GM18868 (cell line): ENCODE measurements at regions not wholly inside any gene's neighbourhood (a gene's known extent, or its start where the extent isn't known, plus 50 kb on each side); places are given as distances from the start of the nearest gene placed in this dataset.

Source experiments
- ATAC-seq: cut with Tn5 transposase; IDR thresholded peaks from one replicate; pipeline ENCODE4 v1.9.1; 2021; ENCODE audit warnings: mild to moderate bottlenecking, moderate library complexity; ENCODE audit not compliant: unreplicated experiment

DNA sequence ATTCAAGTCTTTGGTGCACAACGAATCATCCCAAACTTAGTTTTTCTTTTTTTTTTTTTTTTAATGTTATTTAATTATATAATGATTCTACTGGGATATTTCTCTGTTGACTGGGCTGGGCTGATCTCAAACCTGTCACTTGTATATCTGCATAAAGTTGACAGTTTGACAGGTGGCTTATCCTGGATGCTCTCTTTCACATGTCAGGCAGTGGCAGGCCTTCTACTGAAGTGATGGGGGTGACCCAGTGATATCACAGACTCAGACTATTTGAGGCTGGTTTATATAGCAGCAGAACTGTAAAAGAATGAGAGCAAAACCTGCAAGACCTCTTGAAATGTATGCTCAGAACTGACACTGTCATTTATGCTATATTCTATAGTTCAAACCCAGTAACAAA is 1813.5 kb upstream of the CDH6 start:
- ATAC-seq: no peak

DNA sequence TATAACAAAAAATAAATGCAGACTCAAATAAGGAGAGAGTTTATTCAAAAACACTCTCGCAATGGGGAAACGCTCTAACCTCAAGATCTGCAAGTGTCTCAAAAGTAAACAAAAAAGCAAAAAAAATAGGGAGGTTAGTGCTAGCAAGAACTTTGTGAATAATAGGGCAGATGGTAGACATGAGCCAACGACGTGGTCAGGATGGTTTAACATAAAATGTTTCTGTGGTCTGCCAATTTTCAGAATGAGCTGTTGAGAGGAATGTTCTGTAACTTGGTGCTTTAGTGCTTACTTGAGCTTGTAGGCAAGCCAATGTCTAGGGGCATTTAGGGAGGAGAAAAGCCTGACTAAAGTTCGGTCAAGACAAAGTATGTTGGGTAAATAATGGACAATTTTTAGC is 1813.9 kb upstream of the CDH6 start:
- ATAC-seq: no peak

DNA sequence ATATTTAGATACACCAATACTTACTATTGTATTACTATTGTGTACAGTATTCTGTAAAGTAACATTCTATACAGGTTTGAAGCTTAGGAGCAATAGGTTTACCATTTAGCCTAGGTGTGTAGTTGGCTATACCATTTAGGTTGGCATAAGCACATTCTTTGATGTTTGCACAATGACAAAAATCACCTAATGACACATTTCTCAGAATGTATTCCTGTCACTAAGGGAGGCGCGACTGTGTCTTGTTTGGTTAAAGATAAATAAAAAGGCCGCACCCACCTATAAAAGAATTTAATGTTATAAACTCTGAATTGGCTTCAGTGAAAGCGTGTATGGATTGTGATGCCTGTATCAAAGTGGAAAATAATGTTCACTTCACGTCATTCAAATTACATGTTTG is 1815.4 kb upstream of the CDH6 start:
- ATAC-seq: no peak

DNA sequence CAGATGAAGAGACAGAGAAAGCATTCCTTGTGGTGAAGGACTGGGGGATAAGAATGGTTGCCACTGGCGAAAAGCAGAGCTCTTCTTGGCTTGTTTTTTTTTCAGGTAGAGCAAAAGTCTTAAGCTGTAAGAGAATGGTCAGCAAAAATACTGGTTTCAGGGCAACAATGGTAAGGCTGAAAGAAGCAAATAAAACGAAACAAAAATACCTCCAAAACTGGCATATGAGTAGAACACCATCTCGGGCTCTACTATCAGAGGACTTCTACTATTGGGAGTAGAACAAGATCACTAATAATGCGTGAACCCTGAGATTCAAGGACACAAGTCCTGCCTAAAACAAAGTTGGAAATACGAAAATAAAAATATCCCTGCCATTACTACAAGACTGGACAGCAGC is 1823.2 kb upstream of the CDH6 start:
- no peak for ATAC-seq

DNA sequence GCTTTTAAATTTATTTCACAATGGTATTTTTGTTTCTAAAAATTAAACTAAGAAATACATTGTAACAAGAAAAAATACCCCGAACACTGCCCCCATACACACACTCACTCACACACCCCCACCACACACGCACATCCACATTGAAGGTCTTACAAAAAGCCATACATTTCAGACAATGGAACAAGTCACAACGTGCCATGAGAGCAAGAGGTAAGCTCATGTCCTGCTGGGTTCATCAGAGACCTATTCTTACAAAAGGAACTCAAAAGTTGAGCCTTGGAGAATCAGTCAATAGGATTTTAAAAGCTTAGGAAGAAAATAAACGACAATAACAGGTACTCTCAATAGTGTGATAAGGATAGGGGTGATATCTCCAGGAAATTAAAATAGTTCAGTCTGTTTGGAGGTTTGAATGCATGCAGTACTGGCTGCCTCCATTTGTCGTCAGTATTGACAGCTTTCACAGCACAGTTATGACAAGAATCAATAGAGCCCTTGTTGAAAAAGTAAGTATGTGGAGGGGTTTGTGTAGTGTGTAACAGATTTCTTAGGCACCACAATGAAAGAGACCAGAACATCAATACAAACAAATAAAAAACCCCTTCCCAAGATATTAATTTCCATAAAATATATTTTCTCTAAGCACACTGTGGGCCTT is 1826.2 kb upstream of the CDH6 start:
- ATAC-seq: no peak

DNA sequence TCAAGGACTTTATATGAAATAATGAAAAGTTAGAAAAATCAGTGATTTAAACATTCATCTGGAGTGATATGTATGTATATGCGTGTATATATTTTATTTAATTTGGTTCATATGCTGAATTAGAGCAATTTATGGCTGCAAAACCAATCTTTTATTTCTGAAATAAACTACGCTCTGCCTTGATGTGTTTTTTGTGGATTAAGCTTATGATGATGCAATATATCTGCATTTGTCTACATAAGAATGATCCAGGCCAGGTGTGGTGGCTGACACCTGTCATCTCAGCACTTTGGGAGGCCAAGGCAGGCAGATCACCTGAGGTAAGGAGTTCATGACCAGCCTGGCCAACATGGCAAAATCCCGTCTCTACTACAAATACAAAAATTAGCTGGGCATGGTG is 1842.3 kb upstream of the CDH6 start:
- no peak for ATAC-seq

DNA sequence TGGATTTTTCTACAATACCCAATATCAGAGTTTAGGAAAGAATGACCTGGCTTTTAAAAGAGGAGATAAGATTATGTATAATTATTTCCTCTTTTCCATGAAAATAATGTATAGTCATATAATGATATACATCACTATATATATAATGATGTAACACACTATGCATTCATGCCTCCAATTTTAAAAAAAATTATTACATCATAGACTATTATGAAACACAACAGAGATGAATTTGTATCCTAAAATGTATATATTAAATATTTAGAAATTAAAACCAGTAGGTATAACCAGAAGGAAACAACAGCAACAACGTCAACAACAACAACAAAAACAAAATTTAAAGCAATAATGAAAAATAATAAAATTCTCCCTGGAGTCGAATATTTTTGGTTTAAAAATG is 1856.5 kb upstream of the CDH6 start:
- no peak for ATAC-seq

DNA sequence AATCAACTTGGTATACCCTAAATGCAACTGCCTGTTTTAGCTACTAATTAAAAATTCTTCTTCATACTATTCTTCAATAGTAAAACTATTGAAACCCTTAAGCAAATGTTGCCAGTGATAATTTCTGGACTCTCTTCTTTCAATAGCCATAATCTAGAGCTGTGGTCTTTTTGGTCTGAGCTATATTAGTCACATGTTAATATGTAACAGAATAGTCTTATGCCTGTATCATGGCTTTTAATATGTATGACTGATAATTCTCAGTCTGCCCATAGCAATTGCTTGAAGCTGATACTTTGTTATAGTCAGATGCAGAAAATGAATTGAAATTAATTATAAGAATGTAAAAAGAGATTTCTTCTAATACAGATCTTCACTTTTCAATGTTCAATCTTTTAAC is 1871.9 kb upstream of the CDH6 start:
- no peak for ATAC-seq

DNA sequence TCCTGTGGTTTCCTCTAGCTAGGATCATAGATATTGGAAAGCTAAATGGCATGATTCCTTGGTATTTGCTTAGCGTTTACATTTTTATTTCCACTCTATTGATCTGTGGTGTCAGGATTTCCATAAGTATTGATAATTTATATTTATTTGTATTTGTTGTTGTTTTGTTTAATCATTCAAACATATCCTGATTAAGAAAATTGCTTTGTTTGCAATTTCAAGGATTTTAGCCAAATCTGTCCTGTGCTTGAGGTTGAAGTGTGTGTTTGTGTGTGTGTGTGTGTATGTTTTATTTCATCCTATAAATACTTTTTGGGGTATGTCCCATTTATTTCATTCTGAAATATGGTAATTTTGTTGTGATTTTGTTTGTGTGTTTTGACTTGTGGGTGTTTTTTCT is 1884.1 kb upstream of the CDH6 start:
- no peak for ATAC-seq

DNA sequence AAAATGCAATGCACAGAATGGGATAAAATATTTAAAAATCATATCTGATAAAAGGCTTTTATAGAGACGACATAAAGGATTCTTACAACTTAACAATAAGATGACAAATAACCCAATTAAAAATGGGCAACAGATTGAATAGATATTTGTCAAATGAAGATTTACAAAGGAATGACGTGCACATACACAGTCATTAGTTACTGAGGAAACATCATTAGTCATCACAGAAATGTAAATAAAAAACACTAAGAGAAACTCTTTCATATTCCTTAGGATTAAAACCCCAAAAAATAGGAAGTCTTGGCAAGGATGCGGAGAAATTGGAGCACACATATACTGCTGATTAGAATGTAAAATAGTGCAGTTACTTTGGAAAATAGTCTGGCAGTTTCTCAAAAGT is 1886.0 kb upstream of the CDH6 start:
- no peak for ATAC-seq

DNA sequence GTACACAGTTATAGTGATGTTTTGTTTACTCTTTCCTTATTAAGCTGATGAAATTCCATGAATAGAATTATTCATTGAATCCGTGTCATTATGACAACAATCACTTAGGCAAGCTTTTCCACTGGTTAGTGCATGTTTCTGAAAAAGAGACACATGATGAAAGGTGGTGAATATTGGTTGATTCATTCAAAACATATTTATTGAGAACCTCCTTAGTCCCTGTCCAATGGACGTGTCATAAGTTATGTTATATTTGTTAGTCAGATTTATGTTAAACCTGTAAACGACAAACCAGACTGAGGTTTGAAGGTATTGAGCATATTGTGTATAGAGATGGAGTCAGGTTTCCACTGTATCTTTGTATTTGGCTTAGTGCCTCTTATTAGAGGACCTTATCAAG is 1888.9 kb upstream of the CDH6 start:
- no peak for ATAC-seq

DNA sequence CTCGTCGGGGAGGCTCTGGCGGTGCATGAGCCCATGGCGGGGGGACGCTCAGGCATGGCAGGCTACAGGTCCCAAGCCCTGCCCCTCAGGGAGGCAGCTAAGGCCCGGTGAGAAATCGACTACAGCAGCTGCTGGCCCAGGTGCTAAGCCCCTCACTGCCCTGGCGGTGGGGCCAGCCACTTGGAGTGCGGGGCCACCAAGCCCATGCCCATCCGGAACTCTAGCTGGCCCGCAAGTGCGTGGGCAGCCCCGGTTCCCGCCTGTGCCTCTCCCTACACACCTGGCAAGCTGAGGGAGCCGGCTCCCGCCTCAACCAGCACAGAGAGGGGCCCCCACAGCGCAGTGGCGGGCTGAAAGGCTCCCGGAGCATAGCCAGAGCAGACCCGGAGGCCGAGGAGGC is 1896.9 kb upstream of the CDH6 start:
- ATAC-seq: no peak

DNA sequence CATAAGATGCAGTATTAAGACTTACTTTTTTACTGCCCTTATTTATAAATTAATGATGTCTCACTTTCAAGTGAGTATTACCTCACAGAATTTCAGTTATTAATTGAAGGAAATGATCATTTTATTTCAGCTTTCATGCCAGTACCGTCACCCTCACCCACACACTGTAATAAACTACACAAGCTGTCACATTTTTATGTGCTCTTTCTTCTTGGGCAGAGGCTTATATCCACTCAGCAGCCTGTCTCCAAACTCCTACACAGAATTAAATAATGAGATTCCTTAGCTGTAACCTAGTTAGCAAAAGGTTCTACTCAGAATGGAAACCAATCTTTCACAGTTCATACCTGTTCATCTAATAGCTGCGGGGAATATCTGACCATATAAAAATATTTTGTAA is 1915.8 kb upstream of the CDH6 start:
- no peak for ATAC-seq

DNA sequence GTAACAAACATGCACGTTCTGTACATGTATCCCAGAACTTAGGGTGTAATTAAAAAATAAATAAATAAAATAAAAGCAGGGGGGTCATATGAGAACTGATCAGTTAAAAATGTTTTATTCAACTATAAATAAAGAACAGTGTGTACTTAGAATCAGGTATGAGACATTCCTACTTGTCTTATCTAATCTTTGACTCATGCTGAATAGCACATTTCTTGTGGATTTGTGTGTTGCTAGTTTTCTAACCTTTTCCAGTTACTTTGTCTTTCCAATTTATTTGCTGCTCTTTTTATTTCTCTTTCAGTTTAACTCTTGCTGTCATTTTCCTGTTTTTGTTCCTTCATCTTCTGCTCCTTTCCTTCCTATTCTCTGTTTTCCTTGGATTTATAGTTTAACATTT is 1917.1 kb upstream of the CDH6 start:
- no peak for ATAC-seq

DNA sequence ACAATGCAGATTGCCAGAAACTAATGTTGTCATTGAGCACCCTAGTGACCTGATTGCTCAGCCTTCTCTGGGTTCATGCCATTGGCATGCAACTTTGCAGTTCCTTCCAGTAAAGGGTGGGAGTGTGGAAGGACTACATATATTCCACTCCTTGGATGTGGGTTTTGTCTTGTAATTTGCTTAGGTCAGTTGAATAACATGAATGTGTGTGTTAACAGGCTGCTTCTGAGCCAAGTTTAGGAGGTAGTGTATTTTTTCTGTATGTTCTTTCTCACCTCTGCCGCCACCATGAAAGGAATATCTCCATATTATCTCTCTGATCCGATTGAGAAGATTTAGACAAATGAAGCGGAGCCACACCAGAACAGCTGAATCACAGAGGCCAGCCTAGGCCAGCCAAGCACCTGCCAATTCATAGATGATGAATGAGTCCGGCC is 1929.6 kb upstream of the CDH6 start:
- ATAC-seq: no peak

DNA sequence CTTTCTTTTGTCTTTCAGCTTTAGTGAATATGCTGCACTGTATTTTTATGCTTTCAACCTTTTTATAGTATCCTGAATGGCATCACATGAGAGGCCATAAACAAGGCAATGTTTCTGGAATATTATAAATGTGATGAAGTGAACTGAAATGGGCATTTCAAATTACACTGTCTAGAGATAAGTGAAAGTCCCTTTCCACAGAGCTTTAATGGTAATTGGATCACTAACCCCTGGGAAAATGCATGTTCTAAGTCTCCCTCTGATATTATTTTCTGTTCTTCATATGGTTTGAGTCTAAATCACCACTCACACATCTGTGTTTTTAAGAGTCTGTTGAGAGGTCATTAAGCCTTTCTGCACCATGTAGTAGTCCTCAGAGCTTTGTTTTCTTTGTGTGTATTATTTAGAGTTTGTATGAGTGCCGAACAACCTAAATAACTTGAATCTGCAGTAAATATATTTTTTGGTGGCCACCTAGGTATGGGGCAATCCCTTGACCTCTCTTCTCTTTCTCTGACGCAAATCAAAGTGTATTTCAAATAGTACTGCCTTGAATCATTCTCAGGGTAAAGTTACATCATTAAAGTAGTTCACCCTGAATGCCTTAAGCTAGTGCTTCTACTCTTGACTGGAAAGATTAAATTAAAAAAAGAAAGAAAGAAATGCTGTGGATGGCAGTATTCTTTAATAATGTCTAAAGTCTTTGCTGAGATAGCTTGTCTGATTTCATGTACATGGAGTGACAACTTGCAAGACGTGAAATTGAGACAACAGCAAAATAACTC is 1931.0 kb upstream of the CDH6 start:
- ATAC-seq: no peak

DNA sequence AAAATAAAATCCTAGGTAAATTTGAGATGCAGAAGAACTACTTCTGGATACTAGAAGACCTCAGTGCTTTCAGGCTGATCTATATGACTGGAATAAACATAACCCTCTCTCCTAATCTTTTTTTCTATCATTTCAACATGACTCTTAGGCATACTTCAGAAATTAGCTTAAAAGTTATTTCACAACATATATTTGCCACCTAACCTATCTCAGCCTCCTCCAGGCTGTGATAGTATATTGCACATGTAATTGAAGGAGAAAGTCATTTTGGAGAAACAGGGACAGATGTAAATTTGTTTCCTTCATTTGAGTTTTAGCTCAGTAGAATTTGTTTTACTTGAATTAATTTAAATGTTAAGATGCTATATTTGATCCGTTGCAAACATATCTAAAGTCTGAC is 1932.3 kb upstream of the CDH6 start:
- ATAC-seq: no peak

DNA sequence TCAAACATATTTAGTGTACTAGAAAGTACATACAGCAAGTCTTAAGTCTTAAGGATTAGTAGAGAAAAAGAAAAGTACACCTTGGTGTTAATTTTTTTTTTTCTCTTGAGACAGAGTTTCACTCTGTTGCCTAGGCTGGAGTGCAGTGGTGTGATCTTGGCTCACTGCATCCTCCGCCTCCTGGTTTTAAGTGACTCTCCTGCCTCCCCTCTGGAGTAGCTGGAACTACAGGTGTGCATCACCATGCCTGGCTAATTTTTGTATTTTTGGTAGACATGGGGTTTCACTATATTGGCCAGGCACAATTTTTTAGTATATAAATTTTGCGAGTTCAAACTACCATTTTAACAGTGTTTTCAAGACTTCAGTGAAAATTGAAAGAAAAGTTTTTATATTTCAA is 1941.1 kb upstream of the CDH6 start:
- no peak for ATAC-seq

DNA sequence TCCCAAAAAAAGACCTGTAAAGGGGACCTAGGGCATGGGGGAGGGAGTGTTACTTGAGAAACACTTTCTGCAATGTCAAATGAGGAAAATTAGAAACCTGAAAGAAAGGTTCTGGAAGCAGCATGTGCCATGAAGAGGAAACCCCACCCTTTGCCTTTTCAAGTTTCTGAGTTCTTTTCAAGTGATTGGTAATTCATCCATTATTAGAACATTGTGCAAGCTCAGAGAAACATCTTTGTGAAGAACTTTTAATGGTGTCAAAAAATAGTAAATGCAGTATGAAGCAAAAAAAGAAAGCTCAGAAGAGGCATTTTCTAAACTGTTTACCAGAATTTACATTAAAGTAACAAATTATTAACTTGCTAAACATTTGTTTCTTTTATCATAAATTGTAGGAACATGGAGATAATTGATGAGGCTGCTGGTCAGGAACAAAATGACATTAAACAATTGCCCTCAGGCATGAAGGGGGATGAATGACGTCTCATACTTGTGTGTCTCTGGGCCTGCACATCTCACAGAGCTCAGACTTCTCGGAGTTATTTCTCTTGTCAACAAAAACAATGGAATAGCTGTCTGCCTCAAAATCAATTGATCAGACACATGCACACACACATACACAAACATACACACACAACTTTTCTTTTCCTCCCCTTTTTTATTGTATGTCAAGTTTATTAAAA is 1946.0 kb upstream of the CDH6 start:
- ATAC-seq: no peak

DNA sequence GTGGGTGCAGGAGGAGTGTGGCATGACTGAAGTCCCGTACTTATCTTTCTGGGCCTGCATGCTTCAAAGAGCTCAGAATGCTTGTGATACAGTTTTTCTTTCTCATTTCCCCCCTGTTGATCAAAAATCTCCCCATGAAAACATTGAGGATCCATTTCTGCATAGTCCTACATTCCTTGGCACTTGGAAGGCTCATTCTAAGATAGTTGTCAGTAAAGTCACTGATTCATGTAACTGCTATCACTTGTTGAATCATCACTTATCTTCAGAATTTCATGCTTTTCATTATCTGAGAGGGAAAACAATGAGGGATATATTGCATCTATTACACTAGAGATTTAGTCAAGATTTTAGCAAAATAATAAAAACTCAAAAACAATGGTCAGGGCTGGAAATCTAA is 1953.1 kb upstream of the CDH6 start:
- ATAC-seq: no peak

DNA sequence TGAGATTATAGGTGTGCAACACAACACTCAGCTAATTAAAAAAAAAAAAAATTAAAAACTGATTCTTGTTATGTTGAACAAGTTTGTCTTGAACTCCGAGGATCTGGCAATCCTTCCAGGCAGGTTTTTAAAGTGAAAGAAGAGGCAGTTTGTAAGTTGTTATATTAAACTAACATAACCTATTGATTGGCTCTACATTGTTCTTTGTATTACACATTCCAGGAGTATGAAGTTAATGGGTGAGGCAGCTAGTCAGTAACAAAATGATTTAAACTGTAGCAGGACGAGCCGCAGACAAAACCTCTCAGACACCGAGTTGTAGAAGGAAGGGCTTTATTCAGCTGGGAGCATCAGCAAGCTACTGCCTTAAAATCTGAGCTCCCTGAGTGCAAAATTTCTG is 1953.9 kb upstream of the CDH6 start:
- no peak for ATAC-seq

DNA sequence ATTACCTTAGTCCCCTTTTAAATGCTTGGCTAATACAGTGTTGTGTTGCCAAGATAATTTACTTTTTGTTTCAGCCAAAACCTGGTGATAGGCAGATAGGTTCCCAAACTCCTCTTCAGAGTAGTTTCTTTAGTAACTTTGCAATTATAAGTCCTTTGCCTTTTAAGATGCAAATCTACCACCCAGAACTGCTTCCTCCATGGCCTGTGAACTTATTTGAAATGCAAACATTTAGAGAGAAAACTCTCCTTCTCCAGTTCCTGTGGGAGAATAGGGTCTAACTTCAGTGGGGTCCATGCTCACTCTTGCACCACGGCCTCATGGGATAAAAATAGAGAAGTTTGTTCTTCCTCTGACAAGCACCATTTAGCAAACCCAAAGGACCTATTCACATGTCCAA is 1955.4 kb upstream of the CDH6 start:
- no peak for ATAC-seq
